GM21619 (cell line): ENCODE measurements at regions not wholly inside any gene's neighbourhood (a gene's known extent, or its start where the extent isn't known, plus 50 kb on each side); places are given as distances from the start of the nearest gene placed in this dataset.

Source experiments
- ATAC-seq: cut with Tn5 transposase; IDR thresholded peaks from one replicate; pipeline ENCODE4 v1.9.1; 2021; ENCODE audit not compliant: unreplicated experiment

DNA sequence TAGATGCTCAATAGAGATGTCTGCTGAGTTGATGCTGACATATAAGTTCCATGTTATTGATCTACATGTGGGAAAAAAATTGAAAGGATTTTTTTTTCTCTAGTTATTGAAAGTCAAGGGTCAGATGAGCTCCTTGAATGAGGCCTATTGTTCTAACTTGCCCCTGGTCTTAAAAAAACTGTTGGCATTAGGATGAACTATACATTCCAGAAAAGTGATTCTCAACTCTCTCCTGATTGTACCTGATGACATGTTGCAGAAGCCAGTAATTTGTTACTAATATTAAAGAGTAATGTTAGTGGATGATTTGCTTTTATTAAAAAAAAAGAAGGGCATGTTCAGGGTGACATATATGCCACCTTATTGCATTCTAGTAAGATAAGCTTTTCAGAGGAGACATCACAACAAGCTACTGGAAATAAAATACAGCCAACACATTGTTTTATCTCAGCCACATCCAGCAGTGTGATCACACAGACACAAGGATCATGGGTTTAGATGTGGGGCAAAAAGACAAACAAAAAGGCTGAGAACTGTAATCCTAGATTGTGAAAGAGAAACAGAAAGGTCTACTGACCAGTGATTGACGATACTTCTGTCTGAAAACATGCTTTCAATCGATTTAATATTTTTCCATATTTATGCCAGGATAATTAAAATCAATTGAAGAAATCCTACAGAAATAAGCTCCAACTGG, 1314.1 kb upstream of the C9orf72 start:
- no peak for ATAC-seq

DNA sequence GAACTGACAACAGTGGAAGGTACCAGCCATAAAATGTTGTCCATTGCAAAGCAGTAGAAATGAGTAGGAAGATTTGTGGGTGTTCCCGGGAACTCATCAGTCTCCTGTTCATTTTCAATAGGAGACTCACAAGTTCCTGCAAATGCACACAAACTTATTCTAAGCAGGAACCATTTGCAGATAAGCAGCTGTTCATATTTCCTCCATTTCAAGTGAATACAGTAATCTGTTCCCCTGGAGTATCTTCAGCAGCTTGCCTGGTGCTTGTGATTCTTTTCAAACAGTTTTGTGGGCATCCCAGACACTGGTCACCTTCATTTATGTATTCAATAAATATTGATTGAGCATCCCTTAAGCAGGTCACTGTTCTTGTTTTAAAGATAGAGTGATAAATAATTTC, 1315.5 kb upstream of the C9orf72 start:
- ATAC-seq: no peak

DNA sequence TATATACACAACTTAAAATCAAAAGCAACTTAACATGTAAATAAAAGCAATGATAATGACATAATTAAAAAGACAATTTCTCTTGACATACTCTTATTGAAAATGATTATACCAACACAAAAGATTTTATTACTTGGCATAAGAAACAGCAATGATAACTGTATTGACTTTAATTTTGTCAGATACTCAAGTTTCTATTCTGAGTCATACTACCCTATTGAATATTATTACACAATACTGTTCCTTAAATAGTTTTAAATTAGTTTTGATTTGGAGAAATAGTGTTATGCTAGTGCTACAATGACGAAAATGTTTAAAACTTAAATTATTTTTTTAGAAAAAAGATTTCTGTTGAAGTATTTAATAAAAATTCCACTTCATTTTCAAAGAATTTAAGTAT, 1319.3 kb upstream of the C9orf72 start:
- ATAC-seq: no peak

DNA sequence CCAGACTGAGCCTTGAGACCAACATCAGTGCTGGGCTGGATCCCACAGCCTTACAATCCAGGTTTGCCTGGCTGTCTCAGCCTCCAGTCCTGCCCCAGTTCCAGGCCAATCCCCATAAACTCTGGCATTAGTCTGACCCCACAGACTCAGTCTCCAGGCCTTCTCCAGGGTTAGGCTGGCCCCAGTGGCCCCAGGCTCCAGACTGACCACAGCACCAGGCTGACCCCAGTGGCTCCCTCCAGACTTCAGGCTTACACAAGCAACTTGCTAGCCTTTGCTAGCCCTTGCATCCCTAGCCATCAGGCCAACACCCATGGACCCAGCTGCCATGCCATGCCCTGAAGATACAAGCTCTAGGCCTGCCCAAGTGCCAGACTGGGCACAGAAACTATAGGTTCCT, 1326.0 kb upstream of the C9orf72 start:
- ATAC-seq: no peak

DNA sequence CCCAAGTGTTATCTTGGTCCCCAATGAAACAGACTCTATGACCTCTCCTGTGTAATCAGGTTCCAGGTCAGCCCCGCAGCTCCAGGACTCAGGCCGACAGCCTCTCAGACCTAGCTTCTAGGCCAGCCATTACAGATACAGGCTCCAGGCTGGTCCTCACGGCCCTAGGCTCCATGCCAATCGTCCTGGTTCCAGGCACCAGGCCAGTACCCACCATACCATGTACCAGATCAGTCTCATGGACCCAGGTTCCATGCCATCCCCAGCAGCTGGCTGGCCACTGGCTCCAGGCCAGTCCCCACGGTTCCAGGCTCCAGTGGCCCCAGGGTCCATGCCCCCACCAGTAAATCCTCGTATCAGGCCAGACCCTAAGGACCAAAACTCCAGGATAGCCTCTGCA, 1326.6 kb upstream of the C9orf72 start:
- no peak for ATAC-seq

DNA sequence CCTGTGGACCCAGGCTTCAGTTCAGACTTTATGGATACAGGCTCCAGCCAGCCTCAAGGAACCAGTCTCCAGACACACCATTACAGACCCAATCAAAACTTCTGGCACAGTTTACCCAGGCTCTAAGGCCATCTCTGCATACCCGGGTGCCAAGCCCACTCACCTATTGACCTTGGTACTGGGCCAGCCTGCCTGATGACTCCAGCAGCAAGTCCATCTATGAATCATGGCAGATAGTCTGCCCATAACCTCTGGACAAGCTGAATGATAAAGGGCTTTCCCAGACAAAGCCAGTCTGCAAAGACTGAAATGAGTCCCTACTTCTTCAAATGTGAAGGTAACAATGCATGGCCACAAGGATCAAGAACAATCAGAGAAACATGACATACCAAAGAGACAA, 1327.1 kb upstream of the C9orf72 start:
- no peak for ATAC-seq

DNA sequence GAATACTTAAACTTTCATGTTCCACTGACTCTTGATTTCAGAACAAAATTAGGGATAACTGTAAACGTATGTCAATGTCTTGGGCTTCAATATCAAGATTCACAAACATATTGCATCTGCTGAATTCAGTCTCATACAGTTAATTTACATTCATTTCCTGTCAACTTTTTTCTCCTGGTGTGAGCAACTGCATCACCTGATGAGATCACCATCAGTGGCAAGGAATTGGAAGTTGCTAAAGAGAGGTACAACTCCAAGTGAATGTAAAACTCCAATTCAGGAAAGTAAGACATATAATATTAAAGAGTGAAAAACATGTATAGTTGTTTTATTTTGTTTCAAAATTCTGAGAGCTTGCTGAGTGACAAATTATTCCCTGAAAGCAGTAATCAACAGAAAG, 1336.2 kb upstream of the C9orf72 start:
- no peak for ATAC-seq

DNA sequence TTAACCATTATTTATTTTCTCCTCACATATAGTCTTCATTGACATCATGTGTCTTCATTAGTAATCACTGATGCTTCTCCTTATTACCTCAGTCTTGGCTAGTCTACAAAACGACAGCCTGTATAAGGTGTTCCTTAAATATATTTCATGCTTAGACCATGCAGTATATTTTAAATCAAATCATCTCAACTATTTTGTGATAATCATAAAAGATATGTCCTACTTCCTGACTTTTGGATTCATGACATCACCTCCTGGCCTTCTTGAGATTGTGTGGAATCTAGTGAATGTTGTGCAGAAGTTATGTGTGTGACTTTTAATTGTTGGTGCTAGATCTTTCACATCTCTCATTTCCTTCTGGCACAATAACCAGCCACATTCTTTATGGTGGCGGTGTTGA, 1339.3 kb upstream of the C9orf72 start:
- no peak for ATAC-seq

DNA sequence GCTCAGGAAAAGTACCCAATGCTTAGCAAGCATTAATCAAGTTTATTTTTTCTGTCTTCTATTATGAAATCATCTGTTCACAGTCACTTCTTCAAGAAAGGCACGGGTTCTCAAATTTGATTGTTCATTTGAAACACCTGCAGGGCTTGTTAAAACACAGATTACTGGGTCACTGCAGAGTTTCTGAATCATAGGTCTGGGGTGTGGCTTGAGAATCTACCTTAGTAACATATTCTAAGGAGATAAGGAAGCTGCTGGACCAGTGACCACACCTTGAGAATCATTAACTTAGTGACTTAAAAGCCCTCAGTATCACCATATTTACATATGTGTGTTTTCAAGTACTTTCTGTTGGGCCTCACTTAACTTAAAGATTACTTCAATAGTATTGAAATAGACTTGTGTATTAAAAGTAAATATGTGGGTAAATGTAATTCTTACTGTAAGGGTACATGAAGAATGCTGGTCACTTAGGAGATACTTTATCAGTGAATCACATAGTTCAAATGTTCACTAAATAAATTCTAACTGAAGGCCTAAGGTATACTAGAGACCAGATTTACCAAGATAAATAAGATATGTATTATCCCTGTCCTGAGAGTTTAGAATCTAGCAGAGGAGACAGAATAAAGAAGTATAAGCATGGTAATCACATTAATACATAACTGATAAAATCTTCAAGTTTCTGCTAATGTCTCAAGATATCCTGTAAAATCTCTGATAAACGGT, 1342.1 kb upstream of the C9orf72 start:
- no peak for ATAC-seq

DNA sequence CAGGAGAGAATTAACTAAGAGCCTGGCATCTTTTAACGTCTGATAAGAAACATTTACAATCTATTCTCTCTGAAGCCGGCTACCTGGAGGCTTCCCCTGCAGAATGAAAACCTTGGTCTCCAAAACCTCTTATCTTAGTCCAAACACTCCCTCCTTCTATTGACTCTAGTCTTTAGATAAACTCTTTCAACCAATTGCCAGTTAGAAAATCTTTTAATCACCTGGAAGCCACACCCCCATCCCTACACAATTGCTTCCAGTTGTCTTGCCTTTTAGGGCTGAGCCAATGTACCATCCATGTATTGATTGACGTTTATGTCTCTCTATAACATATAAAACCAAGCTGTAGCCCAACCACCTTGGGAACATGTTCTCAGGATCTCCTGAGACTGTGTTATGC, 1343.1 kb upstream of the C9orf72 start:
- no peak for ATAC-seq

DNA sequence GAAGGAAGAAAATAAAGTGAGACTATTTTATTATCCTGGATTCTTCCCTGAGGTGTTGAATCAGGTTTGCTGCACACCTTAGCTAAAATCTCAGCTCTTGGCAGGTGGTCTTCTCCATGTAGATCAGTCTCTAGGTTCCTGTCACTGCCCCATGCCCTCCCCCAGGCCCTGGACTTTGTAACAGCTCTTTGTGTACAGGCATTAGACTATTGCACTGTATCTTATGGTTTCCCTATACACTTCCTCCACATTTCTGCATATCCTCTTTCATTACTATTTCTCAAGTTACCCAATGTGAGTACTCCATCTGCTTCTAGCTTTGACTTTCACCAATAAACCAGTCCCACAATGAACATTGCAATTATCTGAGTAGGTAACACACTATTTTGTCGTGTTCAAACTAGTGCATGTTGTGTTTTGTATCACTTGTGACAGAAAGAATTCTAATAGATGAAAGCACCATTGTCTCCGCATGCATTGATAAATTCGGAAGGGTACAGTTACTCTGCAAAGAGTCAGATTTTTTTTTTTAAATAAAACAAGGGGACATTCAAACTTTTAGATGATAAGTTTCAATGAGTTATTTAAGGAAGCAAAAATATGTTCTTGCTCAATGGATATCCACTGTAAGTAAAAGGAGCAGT, 1348.7 kb upstream of the C9orf72 start:
- no peak for ATAC-seq

DNA sequence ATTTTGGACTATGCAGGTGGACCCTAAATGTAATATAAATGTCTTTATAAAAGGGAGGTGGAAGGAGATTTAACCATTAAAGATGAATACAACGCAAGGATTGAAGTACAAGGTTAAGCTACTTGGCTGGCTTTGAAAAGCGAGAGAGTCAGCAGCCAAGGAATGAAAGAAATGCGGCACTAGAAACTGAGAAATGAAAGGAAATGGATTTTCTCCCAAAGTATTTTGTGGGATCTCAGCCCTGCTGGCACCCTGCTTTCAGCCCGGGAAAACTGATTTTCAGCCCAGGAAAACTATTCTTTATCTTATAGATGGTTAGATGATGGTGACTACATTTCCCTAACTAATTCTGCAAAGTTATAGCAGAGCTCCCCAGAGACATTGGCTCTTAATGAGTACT, 1349.6 kb upstream of the C9orf72 start:
- no peak for ATAC-seq

DNA sequence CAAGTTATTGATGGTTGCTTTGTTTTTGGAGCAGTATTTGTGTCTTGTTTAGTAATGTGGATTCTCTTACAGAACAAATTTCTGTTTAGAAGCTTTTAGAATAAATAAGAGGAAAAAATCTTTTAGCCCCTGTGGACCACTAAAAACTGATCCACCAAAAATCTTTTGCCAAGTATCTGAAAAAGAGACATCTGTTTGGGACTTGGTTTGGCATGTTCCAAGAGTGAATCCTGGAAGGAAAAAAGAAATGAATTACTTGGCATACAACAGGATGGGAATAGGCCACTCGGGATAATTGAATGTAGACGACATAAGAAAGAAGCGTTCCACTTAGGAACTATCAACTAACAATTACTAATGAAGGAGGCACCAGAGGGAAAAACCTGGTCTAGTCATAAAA, 1350.1 kb upstream of the C9orf72 start:
- no peak for ATAC-seq

DNA sequence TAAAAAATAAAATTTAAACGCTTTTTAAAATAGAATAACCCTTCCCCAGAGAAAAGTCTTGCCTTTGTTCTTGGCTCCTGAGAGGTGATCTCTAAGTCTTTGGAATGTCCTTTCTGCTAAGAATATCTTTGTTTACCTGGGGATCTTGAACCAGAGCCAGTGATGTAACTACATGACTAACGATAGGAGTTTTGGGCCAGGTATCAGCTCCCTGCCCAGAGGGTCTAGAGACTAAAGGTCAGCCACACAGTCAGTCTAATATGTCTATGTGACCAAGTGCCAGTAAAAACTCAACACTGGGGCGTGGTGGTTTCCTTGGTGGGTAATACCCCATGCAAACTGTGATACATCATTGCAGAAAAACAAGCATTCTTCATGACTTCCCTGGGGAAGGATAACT, 1351.9 kb upstream of the C9orf72 start:
- no peak for ATAC-seq

DNA sequence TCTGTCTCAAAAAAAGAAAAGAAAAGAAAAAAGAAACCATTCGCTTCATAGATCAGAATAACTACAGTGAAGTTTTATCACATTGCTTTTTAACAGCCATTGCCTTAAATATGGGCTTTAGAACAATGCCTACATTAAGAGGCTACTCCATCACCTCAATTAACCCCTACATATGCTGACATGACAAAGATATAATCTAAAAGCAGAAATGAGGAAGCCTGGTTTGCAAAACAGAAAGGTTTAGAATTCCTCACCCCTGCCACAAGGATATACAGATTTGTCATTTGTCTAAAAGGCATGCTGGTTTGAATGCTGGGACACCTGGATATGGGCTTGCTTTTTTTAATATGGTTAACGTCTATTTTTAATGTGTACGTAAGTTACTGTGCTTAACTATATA, 1353.0 kb upstream of the C9orf72 start:
- ATAC-seq: no peak

DNA sequence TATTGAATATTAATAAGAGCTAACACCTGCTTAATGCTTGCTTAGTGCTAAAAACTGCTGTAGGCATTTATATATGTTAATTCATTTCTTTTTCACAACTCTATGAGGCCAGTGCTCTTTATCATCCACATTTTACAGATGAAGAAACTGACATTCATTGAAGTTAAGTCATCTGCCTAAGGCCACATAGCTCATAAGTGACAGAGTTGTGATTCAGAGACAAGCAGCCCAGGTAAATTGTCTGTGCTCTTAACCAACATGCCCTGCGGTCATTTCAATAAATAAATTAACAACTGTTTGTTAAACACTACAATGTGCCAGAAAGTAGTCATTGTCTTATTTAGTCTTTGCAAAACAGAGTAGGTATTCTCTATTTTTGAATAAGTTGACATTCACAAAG, 1354.4 kb upstream of the C9orf72 start:
- no peak for ATAC-seq

DNA sequence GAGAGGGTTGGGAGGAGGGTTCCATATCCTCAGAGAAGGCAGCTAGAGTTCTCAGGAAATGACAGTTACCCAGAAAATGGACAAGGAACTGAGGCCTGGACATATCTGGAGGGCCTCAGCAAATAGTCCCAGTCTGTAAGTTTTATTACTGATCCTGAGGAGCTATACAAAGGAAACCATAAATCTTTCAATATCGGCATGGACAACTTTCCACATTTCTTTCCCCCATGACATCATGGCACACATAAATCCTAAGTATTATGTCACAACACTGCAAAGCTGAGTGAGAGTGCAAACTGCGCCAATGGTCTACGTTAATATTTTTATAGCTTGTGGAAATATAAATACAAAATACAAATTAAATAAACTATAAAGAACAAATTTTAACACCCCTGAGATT, 1356.2 kb upstream of the C9orf72 start:
- ATAC-seq: no peak

DNA sequence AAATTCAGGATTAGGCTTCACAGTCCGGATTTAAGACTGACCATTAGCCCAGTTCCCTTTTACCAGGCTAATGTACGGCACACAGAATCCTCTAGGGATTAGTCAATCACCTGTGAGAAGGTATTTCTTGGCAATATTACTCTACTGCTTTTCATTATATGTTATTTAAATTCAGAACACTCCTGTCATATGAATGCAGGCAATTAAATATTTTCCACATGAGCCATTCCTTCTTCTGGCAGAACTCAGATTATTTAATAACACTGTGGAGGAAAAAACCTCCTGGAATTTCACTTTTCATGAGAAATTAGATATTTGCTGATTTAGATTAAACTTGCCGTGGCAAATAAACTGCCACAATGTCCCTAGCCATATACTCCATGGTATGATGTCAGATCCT, 1357.5 kb upstream of the C9orf72 start:
- ATAC-seq: no peak

DNA sequence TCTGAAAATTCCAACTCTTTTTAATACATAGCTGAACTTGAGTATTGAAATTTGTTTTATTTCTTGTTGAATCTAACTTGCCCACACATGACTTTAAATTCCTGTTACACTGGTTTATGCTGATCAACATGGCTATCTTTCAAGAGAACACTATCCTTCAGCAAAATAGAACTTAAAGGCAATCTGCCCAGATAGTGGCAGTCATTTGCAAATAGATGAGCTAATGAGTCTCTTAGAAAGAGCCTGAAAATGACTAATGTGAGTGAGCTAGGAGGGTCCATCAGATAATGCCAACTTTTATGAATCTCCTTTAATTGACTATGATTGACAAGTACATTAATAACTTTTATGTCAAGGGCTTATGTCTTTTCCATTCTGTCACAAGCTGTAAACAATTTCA, 1360.8 kb upstream of the C9orf72 start:
- ATAC-seq: no peak

DNA sequence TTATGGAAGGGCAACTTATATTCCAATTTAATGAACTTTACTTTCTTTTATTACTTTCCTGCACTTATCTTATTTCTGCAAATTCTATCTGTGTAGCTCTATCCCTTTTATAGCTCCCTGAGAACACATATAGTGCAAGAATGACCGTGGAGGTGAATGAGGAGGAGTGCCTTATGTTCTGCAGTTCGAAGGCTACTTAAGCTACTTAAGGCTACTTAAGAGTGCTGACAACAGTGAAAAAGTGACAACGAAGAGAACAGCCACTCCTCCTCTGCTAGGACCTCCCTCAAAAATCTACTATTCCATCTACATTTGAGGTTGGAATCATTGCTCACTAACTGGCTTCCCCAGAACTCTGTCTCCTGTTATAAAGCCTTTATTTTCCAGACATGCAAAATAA, 1365.7 kb upstream of the C9orf72 start:
- no peak for ATAC-seq

DNA sequence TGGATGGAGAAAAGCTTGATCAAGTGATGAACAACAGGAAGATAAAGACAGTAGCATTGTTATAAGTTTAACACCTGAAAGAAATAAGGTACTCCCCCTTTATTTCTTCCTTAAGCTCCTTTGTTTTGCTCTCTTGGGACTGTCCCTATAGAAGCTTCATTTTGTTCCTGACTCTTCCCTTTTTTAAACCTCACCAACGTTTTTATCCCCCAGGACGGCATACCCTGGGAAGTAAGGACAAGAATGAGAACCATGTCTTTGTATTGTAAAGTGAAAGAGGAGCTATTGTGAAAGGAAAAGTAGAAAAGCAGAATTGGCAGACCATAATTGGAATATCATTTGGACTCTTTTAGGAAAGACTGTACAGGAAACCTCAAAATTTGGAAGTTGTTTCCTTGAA, 1368.6 kb upstream of the C9orf72 start:
- ATAC-seq: no peak

DNA sequence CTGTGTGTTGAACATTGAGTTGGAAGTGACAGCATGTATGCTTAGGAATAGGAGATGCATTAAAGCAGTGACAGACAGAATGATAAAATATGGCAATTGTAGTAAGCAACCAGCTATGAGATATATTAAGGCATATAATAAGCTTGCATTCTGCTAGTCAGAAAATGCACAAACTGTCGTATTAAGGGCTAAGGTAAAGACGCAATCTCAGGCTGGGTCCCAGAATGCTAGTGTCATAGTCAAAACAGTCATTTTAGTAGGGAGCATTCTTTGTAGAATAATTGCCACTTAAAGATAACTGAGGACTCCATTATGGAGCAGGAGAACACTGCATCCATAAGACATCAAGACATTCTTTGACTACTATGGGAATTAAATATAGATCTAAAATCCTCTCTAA, 1369.7 kb upstream of the C9orf72 start:
- no peak for ATAC-seq
